Vagina (tissue), 2 donors: ENCODE measurements at regions not wholly inside any gene's neighbourhood (a gene's known extent, or its start where the extent isn't known, plus 50 kb on each side); places are given as distances from the start of the nearest gene placed in this dataset.

Experiments used
- DNase-seq, 2 donors: peaks; one replicate each; pipeline ENCODE4 v3.0.0-alpha.2; 2017; ENCODE audit errors: extremely low spot score in 2 of 2
- H3K27ac ChIP-seq: fragments of 200-600 bp; sonication (generic); one replicate; pipeline ENCODE4 v1.5.1; 2019
- H3K27me3 ChIP-seq: fragments of 200-600 bp; sonication (generic); one replicate; pipeline ENCODE4 v1.5.1; 2019
- H3K36me3 ChIP-seq, 2 donors: fragments of 200-600 bp; sonication (generic); one replicate each; pipeline ENCODE4 v1.5.1; 2017 to 2019
- H3K4me1 ChIP-seq: fragments of 200-600 bp; sonication (generic); one replicate; pipeline ENCODE4 v1.5.1; 2019
- H3K4me3 ChIP-seq, 2 donors: fragments of 200-600 bp; sonication (generic); 1 replicate in 1 of 2; 2 replicates in 1 of 2; pipeline ENCODE4 v1.5.1; 2016 to 2019
- H3K9me3 ChIP-seq: fragments of 200-600 bp; sonication (generic); one replicate; pipeline ENCODE4 v1.5.1; 2019
- POLR2A ChIP-seq, 2 donors: fragments of 450-650 bp; IDR thresholded peaks; one replicate each; pipeline ENCODE4 v1.6.1; 2017; ENCODE audit warnings: antibody characterized with exemption in 2 of 2, mild to moderate bottlenecking in 2 of 2, moderate library complexity in 2 of 2
- POLR2AphosphoS5 ChIP-seq, 2 donors: sonication (generic); formaldehyde crosslinking; IDR thresholded peaks; one replicate each; pipeline ENCODE4 v1.9.0; 2017; ENCODE audit warnings: antibody characterized with exemption in 2 of 2, mild to moderate bottlenecking in 2 of 2, low read depth in 1 of 2; ENCODE audit not compliant: insufficient read depth in 1 of 2
- intact Hi-C: fragments of 100-400 bp; cut with DNase I; formaldehyde crosslinking; loops from one replicate; pipeline ENCODE4 v1.15.1; 2023
- TF ChIP-seq, protein P1 (sequence below), 3 experiments: fragments of 450-650 bp in 2 of 3; fragments of 200-600 bp in 1 of 3; sonication (generic) in 1 of 3; IDR thresholded peaks; one replicate each; pipeline ENCODE4 v1.5.1; 2017 to 2019; ENCODE audit warnings: antibody characterized with exemption in 3 of 3, mild to moderate bottlenecking in 2 of 3, moderate library complexity in 2 of 3

DNA sequence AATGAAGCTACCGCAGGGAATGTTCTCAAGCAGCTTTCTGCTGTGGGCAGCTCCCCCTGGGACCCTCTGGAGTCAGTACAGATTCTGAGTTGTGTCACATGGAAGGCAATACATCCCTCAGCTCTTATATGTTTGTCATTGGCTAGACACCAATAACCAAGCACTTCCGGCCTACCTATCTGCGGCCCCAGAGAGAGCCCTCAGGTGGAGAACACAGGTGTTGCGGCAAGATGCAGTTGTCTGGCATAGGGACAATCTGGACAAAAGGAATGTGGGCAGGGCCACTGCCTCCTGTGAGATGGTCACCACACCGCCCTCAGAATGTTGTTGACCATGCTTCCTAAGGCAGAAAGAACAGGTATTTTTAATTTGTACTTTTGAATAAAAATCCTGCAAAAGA lies 118.7 kb downstream of the BRMS1L start:
- no peak overlapping the region for H3K27ac ChIP-seq
- H3K36me3 ChIP-seq: no peaks in the 10 kb centered on the region
- no peak overlapping the region for H3K4me3 ChIP-seq
- H3K9me3 ChIP-seq: no peaks in the 10 kb centered on the region
- no peak for DNase-seq
- no peaks in the 10 kb centered on the region for H3K27me3 ChIP-seq
- intact Hi-C loops: no loop called here
- TF ChIP-seq POLR2A (IDR thresholded peaks at IDR 0.05) (no peak), POLR2AphosphoS5 (IDR thresholded peaks at IDR 0.05; ENCODE audit: insufficient read depth in 1 of 2, low read depth in 1 of 2) (no peak)
- TF ChIP-seq, protein P1, sequence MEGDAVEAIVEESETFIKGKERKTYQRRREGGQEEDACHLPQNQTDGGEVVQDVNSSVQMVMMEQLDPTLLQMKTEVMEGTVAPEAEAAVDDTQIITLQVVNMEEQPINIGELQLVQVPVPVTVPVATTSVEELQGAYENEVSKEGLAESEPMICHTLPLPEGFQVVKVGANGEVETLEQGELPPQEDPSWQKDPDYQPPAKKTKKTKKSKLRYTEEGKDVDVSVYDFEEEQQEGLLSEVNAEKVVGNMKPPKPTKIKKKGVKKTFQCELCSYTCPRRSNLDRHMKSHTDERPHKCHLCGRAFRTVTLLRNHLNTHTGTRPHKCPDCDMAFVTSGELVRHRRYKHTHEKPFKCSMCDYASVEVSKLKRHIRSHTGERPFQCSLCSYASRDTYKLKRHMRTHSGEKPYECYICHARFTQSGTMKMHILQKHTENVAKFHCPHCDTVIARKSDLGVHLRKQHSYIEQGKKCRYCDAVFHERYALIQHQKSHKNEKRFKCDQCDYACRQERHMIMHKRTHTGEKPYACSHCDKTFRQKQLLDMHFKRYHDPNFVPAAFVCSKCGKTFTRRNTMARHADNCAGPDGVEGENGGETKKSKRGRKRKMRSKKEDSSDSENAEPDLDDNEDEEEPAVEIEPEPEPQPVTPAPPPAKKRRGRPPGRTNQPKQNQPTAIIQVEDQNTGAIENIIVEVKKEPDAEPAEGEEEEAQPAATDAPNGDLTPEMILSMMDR (IDR thresholded peaks at IDR 0.05): no peak
- no peaks in the 10 kb centered on the region for H3K4me1 ChIP-seq

DNA sequence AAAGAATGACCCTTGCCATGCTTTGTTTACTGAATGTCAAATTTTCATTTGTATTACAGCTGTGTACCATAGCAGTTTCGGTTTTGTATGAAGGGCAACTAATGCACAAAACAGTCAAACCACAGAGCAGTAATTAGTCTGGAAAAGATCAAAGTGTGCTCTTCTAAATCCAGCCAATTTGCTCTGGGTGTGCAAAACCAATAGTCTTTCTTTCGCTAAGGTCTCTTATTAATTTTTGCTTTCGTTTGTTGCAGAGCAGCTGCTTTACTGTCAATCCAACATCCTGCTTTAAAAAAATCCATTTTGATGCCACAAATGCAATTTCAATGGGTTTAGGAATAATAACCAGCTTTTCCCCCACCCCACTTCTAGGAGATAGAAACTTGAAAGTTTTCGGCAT lies 114.2 kb downstream of the BRMS1L start:
- Histone ChIP-seq H3K4me1 (no peaks in the 10 kb centered on the region), H3K9me3 (no peaks in the 10 kb centered on the region), H3K27ac (no peak overlapping the region), H3K4me3 (no peak overlapping the region), H3K27me3 (no peaks in the 10 kb centered on the region), H3K36me3 (no peaks in the 10 kb centered on the region)
- DNase-seq: no peak
- intact Hi-C loops: no loop called here
- no peak for TF ChIP-seq POLR2A (IDR thresholded peaks at IDR 0.05)
- no peak for TF ChIP-seq POLR2AphosphoS5 (IDR thresholded peaks at IDR 0.05; ENCODE audit: insufficient read depth in 1 of 2, low read depth in 1 of 2)
- TF ChIP-seq, protein P1 (IDR thresholded peaks at IDR 0.05): no peak

DNA sequence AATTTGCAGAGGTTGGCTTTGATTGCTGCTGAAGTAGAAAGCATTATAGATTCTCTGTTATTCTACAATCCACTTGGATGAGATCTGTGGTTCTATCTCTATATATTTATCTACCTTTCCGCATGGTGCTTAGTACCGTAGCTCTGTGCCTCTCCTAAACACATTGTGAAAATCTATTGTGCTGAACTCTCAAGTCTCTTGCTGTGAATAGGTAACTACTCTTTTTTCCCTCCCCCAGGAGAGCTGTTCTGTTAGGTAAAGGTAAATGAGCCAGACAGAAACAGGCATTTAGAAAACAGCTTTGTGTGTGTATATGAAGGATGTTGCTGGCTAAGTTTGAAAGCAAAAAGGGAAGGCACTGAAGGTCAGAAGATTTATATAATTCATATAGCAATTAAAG lies 112.6 kb downstream of the BRMS1L start:
- no peaks in the 10 kb centered on the region for H3K9me3 ChIP-seq
- no peak overlapping the region for H3K27ac ChIP-seq
- no peaks in the 10 kb centered on the region for H3K27me3 ChIP-seq
- TF ChIP-seq POLR2A (IDR thresholded peaks at IDR 0.05) (no peak), POLR2AphosphoS5 (IDR thresholded peaks at IDR 0.05; ENCODE audit: insufficient read depth in 1 of 2, low read depth in 1 of 2) (no peak)
- TF ChIP-seq, protein P1 (IDR thresholded peaks at IDR 0.05): no peak
- DNase-seq: no peak
- no peaks in the 10 kb centered on the region for H3K36me3 ChIP-seq
- intact Hi-C loops: no loop called here
- no peak overlapping the region for H3K4me3 ChIP-seq
- no peaks in the 10 kb centered on the region for H3K4me1 ChIP-seq

DNA sequence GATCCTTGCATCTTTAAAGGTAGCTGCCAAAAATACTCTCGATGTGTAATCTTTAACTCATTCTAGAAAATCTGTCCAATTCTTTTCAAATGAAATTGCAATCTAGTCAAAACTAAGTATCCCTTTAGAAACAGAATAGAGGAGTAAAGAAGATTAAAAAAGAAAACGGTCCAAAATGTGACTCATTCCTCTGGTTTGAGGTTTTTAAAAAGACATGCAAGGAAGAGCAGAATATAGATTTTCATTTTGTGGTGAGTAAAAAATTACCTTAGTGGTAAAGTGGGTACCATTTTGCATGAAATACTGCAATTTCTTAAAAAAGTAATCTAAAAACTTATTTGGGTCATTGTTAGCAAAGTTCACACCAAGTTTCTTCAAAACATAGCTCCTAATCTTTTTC lies 108.4 kb downstream of the BRMS1L start:
- Histone ChIP-seq H3K27me3 (no peaks in the 10 kb centered on the region), H3K36me3 (no peaks in the 10 kb centered on the region), H3K27ac (no peak overlapping the region), H3K4me1 (no peaks in the 10 kb centered on the region), H3K9me3 (no peaks in the 10 kb centered on the region), H3K4me3 (no peak overlapping the region)
- intact Hi-C loops: no loop called here
- TF ChIP-seq POLR2AphosphoS5 (IDR thresholded peaks at IDR 0.05; ENCODE audit: insufficient read depth in 1 of 2, low read depth in 1 of 2): no peak
- TF ChIP-seq, protein P1 (IDR thresholded peaks at IDR 0.05): no peak
- TF ChIP-seq POLR2A (IDR thresholded peaks at IDR 0.05): no peak
- DNase-seq: no peak

DNA sequence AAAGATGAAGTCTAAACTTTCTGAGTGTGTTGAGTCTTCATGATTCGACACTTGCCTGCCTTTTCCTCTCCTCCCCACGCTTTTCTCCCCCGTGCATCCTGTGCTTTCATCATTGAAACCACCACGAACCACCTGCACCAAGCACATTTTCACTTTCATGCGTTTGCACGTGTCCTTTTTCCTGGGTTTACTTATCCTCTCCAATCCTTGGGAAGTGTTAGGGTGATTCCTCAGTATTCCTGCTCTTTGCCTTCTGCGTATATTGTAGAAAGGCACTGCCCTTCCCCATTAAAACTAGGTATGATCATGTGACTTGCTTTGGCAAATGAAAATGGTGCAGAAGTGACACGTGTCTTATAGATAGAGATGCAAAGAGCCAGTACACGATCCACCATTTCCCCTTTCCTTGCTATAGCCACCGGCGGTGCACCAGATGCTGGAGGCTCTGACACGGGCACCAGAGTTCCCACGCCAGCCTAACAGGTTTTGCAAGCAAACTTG lies 106.6 kb downstream of the BRMS1L start:
- Histone ChIP-seq H3K4me3 (no peak overlapping the region), H3K9me3 (no peaks in the 10 kb centered on the region), H3K27ac (no peak overlapping the region), H3K4me1 (no peaks in the 10 kb centered on the region), H3K36me3 (no peaks in the 10 kb centered on the region), H3K27me3 (no peaks in the 10 kb centered on the region)
- TF ChIP-seq, protein P1 (IDR thresholded peaks at IDR 0.05): no peak
- no peak for TF ChIP-seq POLR2A (IDR thresholded peaks at IDR 0.05)
- TF ChIP-seq POLR2AphosphoS5 (IDR thresholded peaks at IDR 0.05; ENCODE audit: insufficient read depth in 1 of 2, low read depth in 1 of 2): no peak
- no peak for DNase-seq
- intact Hi-C loops: no loop called here
